ENCODE measurements at regions not wholly inside any gene's neighbourhood (a gene's known extent, or its start where the extent isn't known, plus 50 kb on each side); places are given as distances from the start of the nearest gene placed in this dataset.

DNA sequence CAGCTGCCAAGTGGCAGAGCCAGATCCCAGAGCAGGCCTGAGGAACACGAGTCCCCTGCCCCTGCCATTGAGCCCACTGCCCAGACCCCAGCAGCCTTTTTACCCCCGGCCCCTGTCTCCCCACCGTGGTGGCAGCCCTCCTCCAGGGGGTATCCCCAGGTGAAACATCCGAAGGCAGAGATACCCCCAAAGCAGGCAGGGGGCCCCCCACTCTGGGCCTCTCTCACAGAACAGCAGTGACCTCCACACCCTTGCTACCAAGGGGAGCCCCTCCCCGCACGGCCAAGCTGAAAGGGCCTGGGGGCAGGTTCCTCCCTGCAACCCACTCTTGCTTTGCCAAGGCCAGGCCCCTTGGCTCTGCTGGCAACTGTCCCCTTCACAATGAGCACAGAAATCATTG, 142.2 kb downstream of the ENGASE start:
- FAIRE-seq (no peak), DNase-seq (ENCODE audit: insufficient read length, low spot score) (no peak)

DNA sequence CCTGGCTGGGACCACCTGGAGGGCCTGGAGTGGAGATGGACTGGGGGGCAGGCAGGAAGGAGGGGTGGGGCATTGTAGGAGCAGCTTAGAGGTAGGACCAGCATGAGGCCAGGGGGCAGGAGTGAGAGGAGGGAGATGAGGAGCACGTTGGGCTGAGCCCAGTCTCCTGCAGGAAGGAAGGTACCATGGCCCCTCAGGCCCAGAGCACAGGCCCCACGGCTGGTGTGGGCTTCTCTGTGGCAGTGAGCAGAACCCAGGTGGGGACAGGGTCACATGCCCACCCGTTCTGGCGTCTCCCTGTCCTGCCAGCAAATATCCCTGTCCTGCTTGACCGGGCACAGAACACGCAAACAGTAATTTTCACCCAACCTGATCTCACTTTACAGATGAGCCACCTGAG, 141.8 kb downstream of the ENGASE start:
- no peak for FAIRE-seq
- no peak for DNase-seq (ENCODE audit: insufficient read length, low spot score)

DNA sequence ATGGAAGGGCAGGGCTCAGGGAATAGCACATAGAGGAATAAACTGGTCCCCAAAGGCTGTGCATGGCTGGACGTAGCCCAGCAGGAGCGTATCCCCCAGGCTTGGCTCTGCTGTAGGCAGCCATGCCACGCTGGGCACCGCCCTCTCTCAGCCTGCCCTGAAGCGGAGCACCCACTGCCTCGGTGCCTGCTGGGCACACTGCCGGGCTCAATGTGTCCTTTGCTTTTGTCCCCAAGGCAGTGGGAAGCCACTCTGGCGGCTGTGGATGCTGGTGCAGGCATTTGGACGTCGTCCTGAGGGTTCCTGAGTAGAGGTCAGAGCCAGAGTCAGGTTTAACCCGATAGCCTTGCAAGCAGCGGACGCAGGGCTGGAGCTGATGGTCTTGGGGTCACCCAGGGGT, 141.0 kb downstream of the ENGASE start:
- DNase-seq (ENCODE audit: insufficient read length, low spot score) (no peak), FAIRE-seq (no peak)

DNA sequence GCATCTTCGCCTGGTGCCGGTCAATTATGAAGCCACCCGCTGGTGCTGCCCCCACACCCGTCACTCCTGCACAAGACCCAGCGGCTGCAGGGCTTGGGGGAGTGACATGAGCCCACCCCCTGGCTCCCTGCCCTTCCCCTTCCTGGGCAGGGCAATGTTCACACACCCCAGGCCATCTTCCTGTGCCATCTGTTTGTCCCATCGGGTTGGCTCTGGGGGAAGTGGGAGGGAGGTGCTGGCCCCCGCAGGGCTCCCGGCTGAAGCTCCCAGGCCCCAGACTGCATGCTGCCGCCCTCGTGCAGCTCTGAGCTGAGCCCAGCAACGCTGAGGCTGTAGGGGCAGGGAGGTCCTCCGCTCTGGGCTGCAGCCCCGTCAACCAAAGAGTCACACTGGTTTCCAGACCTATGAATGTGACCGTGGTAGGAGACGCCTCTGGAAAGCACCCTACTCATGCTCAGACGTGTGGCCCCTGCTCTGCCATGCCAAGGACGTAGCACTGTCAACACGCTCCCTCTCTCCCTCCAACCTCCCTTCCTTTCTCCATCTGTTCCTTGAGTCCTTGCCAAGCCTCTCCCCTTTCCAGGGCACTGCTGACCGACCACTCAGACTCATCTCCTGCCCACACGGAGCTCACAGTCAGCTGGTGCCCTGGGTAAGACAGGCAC, 140.4 kb downstream of the ENGASE start:
- DNase-seq (ENCODE audit: insufficient read length, low spot score) (no peak), FAIRE-seq (no peak)

DNA sequence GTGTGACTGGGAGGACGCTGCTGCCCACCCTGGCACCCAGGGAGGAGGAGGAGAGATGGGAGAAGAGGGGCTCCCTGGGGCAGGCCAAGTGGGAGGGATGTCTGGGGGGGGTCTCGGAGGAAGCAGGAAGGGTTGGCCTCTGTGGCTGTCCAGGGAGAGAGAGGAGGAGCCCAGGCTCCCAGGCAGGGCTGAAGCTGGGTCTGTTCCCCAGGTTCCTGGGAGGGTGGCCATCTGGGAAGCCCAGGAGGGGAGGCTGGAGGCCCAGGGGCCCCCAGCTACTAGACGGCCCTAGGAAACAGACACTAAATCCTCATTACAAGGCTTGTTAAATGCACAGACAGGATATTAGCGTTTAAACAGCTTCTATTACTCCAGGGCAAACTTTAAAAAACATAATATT, 139.8 kb downstream of the ENGASE start:
- no peak for FAIRE-seq
- no peak for DNase-seq (ENCODE audit: insufficient read length, low spot score)

DNA sequence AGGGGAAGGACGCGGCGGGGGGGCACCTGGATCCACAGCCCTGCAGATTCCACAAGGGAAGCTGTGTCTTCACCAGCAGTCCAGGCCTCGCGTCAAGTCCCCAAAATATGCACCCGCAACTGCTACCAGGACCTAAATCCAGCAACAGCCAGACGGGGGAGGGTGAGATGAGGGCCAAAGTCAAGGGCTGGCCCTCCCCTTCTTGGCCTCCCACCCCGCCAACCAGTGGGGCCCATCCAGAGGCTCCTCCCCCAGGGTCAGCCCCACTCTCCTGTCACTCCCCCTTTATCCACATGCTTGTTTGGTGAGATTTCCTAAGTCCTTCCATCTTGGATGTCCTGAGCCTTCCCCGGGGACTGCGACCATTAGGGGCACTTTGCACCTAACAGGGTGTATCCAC, 138.7 kb downstream of the ENGASE start:
- DNase-seq (ENCODE audit: insufficient read length, low spot score) (no peak), FAIRE-seq (no peak)

DNA sequence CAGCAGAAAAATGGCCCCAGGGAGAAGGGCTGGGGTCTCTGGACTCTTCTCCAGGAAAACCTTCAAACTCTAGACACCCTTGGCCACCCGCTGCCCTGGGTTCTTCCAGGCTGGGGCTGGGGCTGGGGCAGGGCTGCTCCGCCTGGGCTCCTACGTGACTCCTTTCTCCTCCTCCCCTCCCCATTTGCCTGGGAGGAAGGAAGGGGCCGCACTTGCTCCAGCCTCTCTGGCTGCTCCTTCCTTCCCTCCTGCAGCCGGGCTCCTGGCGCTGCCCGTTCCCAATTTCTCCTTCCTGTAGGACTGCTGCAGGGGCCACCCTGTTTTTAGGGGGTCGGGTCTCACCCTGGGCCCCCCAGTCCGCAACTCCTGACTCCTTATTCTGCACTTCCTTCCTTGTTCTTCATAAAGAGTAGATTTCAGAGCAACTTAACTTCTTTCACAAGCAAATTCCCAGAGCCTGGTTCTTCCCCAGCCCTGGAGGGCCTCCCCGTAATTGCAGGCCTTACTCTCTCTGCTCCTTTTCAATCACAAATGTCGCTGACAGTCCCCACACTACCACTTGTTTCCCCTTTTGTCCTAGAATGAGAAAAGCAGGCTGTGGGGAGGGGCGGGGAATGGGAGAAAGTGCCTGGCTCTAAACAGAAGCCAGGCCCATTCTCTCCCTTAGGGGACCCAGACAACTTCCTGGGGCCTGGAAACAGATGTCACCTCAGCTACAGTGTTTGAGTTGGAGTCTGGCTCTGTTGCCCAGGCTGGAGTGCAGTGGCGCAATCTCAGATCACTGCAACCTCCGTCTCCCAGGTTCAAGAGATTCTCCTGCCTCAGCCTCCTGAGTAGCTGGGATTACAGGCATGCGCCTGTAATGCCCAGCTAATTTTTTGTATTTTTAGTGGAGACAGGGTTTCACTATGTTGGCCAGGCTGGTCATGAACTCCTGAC, 137.8 kb downstream of the ENGASE start:
- no peak for FAIRE-seq
- DNase-seq (ENCODE audit: insufficient read length, low spot score) = no peak

DNA sequence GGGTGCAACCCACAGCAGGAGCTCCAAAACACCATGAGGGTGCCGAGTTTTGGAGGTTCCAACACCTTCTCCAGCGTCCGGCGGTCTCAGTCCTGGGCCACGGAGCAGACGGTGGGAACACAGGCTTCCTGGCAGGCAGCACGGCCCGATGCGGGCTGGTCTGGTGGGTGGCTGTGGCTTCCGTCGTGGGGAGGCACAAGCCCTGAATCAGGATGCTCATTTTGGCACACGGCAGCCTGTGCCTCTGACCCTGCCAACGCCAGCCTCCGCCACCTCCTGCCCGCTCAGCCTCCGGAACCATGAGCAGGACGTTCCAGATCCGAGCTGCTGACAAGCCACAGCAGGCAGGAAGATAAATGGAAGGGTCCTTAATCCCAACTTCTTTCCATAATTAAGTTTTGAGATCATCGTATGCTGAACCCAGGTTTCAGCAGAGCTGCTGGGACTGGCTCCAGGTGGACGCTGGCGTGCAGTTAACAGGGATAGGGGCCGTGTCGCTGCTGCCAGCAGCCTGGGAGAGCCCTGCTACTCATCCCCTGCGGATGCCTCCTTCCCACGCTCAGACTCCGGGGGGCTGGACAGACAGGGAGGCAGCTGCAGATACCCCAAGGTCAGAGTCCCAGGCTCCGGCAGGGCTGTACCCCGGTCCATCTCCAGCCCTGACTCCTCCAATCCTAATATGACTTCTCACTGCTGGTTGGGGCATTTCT, 136.6 kb downstream of the ENGASE start:
- no peak for FAIRE-seq
- no peak for DNase-seq (ENCODE audit: insufficient read length, low spot score)

DNA sequence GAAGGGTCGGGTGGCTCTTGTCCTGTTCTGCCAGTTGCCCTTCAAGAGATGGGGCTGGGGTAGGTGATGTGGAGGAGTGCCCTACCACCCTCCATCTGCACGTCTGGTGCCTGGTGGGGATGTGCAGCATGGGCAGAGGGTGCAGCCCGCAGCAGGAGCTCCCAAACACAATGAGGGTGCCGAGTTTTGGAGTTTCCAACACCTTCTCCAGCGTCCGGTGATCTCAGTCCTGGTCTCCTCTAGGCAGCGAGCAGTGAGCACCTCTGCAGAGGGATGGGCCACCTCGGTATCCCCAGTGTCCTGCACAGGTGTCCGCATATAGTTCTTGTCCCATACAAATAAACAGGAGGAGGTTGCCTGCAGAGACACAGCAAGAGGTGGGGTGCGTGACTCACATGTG, 136.0 kb downstream of the ENGASE start:
- no peak for FAIRE-seq

DNA sequence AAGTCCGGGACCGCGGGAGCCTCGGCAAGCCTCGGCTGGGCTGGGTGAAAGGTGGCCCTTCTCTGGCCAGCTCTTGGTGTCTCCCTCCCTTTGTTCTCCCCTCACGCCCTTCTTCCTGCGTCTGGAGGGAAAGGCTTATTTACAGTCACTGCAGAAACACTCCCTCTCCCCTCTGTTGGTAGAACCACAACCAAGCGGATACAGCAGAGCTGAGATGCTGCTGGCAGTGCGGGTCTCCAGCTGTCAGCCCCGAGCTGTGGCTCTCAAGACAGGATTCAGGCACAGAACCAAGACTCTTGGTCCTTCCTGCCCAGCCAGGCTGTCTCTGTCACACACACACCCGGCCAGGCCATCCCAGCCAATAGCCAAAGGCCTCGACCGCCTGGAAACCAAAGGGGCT, 133.3 kb downstream of the ENGASE start:
- FAIRE-seq (no peak), DNase-seq (ENCODE audit: insufficient read length, low spot score) (no peak)

More for the DNA sequence above, 136.0 kb downstream of the ENGASE start:
- DNase-seq (ENCODE audit: insufficient read length, low spot score) = no peak

DNA sequence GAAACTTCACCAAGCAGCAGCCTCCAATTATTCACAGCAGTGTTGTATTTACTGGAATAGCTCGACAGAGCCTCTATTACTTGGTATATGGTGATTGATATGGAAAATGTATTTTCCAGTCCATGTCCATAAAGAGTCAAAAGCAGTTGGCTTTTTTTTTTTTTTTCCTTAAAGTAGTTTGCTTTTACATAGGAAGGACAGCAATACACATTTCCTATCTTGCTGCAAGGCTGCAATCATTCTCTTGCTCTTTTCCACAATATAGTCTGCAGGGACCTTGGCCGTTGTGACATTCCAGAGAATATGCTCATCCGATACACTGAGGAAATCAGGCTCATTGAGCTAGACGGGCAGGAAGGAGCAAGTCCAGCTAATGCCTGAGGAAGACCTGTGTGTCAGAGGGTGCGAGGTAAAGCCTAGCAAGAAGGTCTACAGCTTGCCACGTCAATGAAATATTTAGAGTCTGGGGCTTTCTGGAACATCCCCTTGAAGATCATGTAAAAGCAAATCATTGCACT, 131.1 kb downstream of the ENGASE start:
- no peak for FAIRE-seq
- no peak for DNase-seq (ENCODE audit: insufficient read length, low spot score)

DNA sequence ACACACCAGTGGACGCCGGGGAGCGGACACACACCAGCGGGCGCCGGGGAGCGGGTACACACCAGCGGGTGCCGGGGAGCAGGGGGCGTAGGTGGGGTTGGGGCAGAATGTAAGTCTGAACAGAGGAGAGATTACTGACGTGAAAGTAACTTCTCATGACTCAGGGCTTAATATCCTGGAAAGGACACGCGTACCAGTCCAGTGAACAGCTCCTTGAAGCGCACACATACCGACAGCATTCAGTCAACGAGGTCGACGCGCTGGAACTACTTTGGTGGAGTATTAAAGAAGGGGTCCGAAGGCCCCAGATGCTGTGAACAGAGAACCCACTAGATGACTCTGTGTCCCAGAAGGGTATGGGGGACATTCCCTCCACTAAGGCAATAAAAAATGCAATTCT, 129.6 kb downstream of the ENGASE start:
- FAIRE-seq = no peak

DNA sequence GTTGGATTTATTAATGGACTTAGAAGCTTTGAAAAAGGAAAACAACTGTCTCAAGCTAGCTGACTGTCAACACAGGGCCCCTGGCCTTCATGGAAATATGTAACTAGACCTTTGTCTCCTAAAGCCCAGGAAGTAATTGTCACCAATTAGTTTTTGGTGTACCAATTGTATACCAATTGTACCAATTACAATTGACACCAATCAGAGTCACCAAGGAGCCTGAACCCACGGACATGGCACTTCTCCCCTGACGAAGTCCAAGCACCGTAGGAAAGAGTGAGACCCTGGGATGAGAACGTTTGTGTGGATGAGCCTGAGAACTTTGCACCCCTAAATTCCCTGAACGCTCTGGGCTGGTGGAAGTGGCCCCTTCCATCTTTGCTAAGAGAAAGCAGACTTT, 129.0 kb downstream of the ENGASE start:
- FAIRE-seq = no peak
- DNase-seq (ENCODE audit: insufficient read length, low spot score) = no peak

More for the DNA sequence above, 129.6 kb downstream of the ENGASE start:
- no peak for DNase-seq (ENCODE audit: insufficient read length, low spot score)

DNA sequence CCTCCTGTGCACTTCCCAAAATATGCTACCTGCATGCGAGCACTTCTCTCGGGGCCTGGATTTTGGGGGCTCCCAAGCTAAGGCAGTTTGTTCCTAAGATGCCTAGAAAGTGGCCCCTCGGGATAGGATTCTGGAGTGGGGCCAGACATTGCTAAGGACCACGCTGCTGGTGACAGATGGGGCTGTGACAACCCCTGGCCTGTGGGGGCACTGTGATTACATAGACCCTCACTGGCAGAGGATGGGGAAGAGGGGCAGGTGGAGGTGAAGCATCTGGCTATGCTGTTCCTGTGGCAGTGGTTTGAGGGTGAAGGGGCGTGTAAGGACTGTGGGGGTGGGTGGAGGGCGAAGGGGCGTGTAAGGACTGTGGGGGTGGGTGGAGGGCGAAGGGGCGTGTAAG, 128.4 kb downstream of the ENGASE start:
- no peak for DNase-seq (ENCODE audit: insufficient read length, low spot score)
- no peak for FAIRE-seq

DNA sequence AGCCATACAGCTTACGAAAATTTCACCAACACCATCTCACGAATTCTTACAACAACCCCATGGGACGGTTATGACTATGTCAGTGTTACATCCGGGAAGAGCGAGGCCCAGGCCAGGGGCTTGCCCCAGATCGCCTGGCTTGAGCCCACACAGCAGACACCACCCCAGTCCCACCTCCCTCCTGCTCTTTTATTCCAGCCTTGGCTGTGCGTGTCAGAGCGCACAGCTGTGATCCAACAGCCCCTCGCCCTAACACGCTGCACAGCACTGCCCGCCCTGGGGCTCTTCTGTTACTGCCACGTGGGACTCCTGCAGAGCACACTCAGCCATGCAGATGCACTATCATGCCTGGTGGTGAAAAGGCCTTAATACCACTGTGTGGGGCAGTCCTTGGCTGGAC, 127.9 kb downstream of the ENGASE start:
- DNase-seq (ENCODE audit: insufficient read length, low spot score) (no peak), FAIRE-seq (no peak)

DNA sequence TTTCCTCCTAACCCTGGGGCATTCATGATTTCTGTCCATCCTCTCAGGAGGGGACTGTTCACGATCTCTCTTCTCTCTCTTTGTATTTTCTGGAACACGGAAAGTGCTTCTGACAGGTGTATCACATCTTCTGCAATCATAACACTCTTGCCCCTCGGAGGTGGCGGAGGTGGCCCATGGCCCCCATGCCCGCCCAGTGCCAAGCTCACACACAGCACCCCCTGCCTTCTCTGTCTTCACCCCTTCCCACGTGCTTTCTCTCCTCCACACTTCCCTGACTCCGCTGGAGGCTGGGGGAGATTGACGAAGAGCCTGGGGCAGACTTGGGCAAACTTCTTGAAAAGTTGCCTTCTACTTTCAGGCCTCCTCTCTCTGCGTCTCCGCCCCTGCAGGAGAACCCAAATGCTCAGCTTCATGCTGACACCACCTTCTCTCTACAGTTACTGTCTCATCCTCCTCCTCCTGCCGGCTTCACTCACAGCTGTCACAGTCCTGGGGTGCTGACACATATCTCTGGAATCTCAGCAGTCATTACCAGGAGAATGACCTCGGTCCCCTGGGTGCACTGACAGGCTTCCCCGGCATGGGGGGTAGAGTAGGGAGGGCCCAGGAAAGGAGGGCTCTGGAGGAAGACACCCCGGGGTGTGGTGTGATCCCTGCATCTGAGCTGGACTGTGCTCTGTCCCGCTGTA, 127.1 kb downstream of the ENGASE start:
- DNase-seq (ENCODE audit: insufficient read length, low spot score) (no peak), FAIRE-seq (no peak)

DNA sequence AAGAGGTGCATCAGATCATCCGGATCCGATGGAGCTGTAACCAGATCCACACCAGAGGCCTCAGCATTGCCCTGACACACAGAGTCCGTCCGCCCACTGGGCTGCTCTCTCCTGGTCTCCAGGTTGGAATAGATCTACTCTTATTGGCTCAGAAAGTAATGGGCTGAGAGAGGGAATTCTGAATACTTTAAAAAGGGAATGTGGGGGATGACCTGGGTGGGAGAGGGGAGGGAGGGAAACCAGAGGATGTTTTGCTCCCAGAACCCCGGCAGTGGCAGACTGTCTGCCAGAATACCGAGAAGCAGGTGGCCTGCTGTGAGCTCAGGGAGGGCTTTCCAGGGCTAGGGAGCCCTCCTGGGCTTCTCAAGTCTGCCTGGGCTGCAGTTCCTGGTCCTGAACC, 126.5 kb downstream of the ENGASE start:
- no peak for FAIRE-seq
- no peak for DNase-seq (ENCODE audit: insufficient read length, low spot score)

DNA sequence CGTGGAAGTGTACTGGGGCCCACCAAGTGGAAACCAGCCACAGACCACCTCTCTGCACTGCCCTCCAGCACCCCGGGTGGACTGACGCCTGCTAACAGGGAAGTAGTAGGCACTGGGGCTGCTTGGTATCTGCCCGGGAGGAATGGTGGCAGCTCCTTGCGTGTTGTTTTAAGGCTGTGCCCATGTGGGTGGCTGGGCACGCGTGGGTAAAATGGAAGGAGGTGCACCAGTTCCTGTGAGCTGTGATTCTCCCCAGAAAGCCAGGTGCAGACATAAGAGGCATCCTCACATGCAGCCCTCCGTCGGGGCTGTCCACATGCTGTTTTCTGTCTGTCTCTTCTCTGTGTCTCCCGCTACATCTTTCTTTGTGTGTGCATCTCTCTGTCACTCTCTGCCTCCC, 122.3 kb downstream of the ENGASE start:
- FAIRE-seq (no peak), DNase-seq (ENCODE audit: insufficient read length, low spot score) (no peak)

DNA sequence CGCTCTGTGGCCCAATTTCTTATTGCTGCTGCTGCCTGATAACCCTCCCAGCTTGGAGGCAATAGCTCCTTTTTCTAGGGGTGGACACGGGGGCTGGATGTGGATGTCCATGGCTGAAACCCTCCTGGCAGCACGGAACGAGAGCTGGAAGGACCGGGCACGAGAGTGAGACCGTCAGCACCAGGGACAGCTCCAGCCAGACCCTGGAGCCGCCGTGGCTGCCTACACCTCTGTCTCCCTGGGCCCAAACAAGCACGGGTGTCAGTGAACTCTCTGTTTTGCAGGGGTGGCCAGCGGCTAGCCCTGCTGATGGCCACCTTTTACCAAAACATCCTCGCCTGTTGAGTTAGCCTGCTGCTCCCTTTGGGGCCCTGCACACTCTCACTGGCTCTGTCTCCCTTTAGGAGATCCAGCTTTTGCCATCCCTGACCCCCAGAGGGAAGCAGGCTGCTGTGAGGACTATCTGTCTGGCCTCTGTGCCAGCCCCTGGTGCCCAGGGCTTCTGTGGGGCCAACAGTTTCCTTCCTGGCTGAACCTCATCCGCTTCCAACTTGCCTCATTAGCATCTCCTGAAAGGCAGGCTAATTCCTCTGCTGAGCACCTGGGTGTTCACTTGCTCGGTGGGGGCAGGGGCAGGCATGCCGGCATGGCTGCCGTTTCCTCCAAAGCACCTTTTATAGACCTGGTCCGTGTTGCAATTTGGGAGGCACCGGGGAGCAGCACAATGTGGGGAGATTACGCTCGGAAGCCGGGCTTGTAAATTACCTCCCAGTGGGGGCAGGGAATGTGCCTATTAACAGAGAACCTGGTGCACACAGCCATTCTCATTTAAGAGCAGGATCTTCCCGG, 118.1 kb downstream of the ENGASE start:
- FAIRE-seq = no peak
- DNase-seq (ENCODE audit: insufficient read length, low spot score) = no peak

Measured in GM19239 (cell line).